ENCODE measurements at regions not wholly inside any gene's neighbourhood (a gene's known extent, or its start where the extent isn't known, plus 50 kb on each side); places are given as distances from the start of the nearest gene placed in this dataset.

DNA sequence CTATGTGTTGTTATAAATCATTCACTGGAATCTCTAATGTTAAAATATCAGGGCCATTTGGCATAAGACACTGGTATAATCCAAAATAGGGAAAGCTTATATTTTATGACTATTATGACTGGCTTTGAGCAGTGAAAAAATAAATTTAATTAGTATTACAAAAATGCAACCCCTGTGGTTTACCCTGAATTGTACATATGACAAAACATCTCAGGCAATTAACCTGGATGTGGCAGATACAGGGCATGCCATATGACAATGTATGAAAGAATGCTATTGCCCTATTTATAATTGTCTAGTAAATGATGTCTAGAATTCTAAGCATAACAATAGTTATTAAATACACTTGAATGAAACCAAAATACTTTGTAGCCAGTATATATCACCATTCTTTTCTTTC lies 532.5 kb upstream of the ADGRL4 start:
- H3K27me3 ChIP-seq = no peaks in the 10 kb centered on the region
- no peak for DNase-seq
- H3K27ac ChIP-seq = no peak overlapping the region
- no peak for TF ChIP-seq CTCF (IDR thresholded peaks at IDR 0.05)
- no peak for TF ChIP-seq POLR2A (IDR thresholded peaks at IDR 0.05)
- intact Hi-C loops (cut with DNase I; ENCODE audit: low total_unique reads) = no loop called here
- H3K36me3 ChIP-seq (ENCODE audit: low read depth, missing control alignments) = no peaks in the 10 kb centered on the region
- no peaks in the 10 kb centered on the region for H3K9me3 ChIP-seq
- H3K4me3 ChIP-seq = no peak overlapping the region
- no peaks in the 10 kb centered on the region for H3K4me1 ChIP-seq

- TF ChIP-seq POLR2A (IDR thresholded peaks at IDR 0.05) (no peak), CTCF (IDR thresholded peaks at IDR 0.05) (no peak)
- Histone ChIP-seq H3K4me3 (no peak overlapping the region), H3K9me3 (no peaks in the 10 kb centered on the region), H3K4me1 (no peaks in the 10 kb centered on the region), H3K36me3 (ENCODE audit: low read depth, missing control alignments) (no peaks in the 10 kb centered on the region), H3K27ac (no peak overlapping the region), H3K27me3 (no peaks in the 10 kb centered on the region)
- 70 to 75% methylated on average over 5 of the region's 5 CpGs for WGBS, 2 donors
- intact Hi-C loops (cut with DNase I; ENCODE audit: low total_unique reads) = no loop called here
- no peak for DNase-seq
Observed at GRCh38 chr1:79532555-79532954, 526.0 kb upstream of the ADGRL4 start.

GRCh38 chr1:79531790-79532189 lies 525.3 kb upstream of the ADGRL4 start:
- no peak for DNase-seq
- no peaks in the 10 kb centered on the region for H3K27me3 ChIP-seq
- intact Hi-C loops (cut with DNase I; ENCODE audit: low total_unique reads) = no loop called here
- no peak overlapping the region for H3K4me3 ChIP-seq
- TF ChIP-seq CTCF (IDR thresholded peaks at IDR 0.05) (no peak), POLR2A (IDR thresholded peaks at IDR 0.05) (no peak)
- 87 to 90% methylated on average over 2 of the region's 2 CpGs for WGBS, 2 donors
- no peak overlapping the region for H3K27ac ChIP-seq
- no peaks in the 10 kb centered on the region for H3K4me1 ChIP-seq
- H3K9me3 ChIP-seq = no peaks in the 10 kb centered on the region
- H3K36me3 ChIP-seq (ENCODE audit: low read depth, missing control alignments) = no peaks in the 10 kb centered on the region

GRCh38 chr1:79530476-79530875 lies 523.9 kb upstream of the ADGRL4 start:
- Histone ChIP-seq H3K27ac (no peak overlapping the region), H3K36me3 (ENCODE audit: low read depth, missing control alignments) (no peaks in the 10 kb centered on the region), H3K4me1 (no peaks in the 10 kb centered on the region), H3K27me3 (no peaks in the 10 kb centered on the region), H3K4me3 (no peak overlapping the region), H3K9me3 (no peaks in the 10 kb centered on the region)
- 81 to 89% methylated on average over 2 of the region's 2 CpGs for WGBS, 2 donors
- TF ChIP-seq CTCF (IDR thresholded peaks at IDR 0.05) (no peak), POLR2A (IDR thresholded peaks at IDR 0.05) (no peak)
- intact Hi-C loops (cut with DNase I; ENCODE audit: low total_unique reads) = no loop called here
- DNase-seq = no peak

DNA sequence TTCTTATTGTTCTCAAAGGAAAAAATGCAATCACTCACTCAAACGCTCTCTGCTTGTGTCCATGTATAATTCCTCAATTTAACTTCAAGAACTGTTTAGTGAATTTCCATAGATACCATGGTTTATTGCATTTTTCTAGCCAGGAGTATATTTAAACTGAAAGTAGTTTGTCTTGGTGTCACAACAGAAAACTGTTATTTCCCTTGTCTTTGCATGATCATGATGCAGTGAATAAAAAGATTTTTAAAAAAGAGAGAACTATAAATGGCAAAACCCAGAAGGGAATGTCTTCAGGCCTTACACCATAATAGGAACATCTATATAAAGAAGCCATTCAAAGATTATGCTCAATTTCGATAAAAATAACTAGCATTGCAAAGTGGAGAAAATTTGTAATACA lies 523.5 kb upstream of the ADGRL4 start:
- Histone ChIP-seq H3K4me3 (no peak overlapping the region), H3K27me3 (no peaks in the 10 kb centered on the region), H3K4me1 (no peaks in the 10 kb centered on the region), H3K9me3 (no peaks in the 10 kb centered on the region), H3K36me3 (ENCODE audit: low read depth, missing control alignments) (no peaks in the 10 kb centered on the region), H3K27ac (no peak overlapping the region)
- no peak for TF ChIP-seq POLR2A (IDR thresholded peaks at IDR 0.05)
- 83 to 94% methylated on average over 2 of the region's 2 CpGs for WGBS, 2 donors
- DNase-seq = no peak
- intact Hi-C loops (cut with DNase I; ENCODE audit: low total_unique reads) = no loop called here
